ENCODE measurements at regions not wholly inside any gene's neighbourhood (a gene's known extent, or its start where the extent isn't known, plus 50 kb on each side); places are given as distances from the start of the nearest gene placed in this dataset.

DNA sequence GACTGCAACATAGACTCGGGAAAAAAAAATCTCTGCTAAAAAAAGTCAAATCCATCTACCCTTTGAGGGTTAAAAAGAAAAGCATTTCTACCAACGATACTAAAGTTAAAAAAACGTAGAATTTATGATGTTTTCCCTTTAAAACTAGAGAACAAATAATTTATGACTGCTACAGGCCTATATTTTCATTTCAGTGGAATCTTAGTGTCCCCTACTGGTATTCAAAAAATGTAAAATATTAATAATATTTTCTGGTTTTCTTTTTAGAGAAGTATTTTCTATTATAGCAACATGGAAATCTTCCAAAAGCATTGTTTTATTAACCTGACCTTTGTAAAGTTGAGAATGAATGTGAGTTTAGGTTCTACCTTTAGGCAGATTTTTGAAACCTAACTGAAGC lies 1582.2 kb downstream of the MRPL39 start:
- DNase-seq = no peak
- H3K4me1 ChIP-seq (ENCODE audit: control insufficient read depth, insufficient read depth, low read length) = no peaks in the 10 kb centered on the region
- WGBS (ENCODE audit: insufficient coverage, low lambda C conversion rate) = 34% methylated on average over 3 of the region's 3 CpGs
- no peaks in the 10 kb centered on the region for H3K36me3 ChIP-seq (ENCODE audit: control insufficient read depth, insufficient read depth, low read length)
- H3K27me3 ChIP-seq (ENCODE audit: control insufficient read depth, insufficient read depth, low read length) = no peaks in the 10 kb centered on the region
- no peak overlapping the region for H3K27ac ChIP-seq (ENCODE audit: low read length)
- no peaks in the 10 kb centered on the region for H3K9me3 ChIP-seq (ENCODE audit: control insufficient read depth, low read depth, low read length)
- H3K4me3 ChIP-seq (ENCODE audit: low read length) = no peak overlapping the region

GRCh38 chr21:24023936-24024335 lies 1583.3 kb downstream of the MRPL39 start:
- H3K9me3 ChIP-seq (ENCODE audit: control insufficient read depth, low read depth, low read length) = peaks cover under 1% of the 10 kb centered on the region
- no CpG with 5 or more reads among the region's 1 CpG for WGBS (ENCODE audit: insufficient coverage, low lambda C conversion rate)

DNA sequence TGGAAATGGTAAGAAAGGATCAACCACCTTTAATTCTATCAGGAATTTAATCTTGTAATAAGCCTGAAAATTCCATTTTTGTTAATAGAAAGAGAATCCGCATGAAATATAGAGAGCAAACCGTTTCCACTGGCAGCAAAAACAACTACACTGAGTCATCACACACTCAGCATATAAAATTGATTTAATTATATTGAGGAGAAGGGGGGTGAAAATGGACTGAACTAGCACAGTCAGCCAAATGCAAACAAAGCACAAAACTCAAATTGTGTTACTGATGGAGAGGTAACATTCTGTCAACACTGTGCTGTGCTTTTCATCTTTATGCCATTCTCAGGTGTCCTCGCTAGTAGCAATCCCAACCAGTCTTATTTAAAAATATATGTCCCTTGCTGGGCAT lies 1583.9 kb downstream of the MRPL39 start:
- H3K27me3 ChIP-seq (ENCODE audit: control insufficient read depth, insufficient read depth, low read length) = no peaks in the 10 kb centered on the region
- H3K36me3 ChIP-seq (ENCODE audit: control insufficient read depth, insufficient read depth, low read length) = no peaks in the 10 kb centered on the region
- no peak overlapping the region for H3K27ac ChIP-seq (ENCODE audit: low read length)
- no peak for DNase-seq
- peaks cover 4% of the 10 kb centered on the region for H3K9me3 ChIP-seq (ENCODE audit: control insufficient read depth, low read depth, low read length)
- no peak overlapping the region for H3K4me3 ChIP-seq (ENCODE audit: low read length)
- WGBS (ENCODE audit: insufficient coverage, low lambda C conversion rate) = 20% methylated on average over 1 of the region's 3 CpGs
- H3K4me1 ChIP-seq (ENCODE audit: control insufficient read depth, insufficient read depth, low read length) = no peaks in the 10 kb centered on the region

More at GRCh38 chr21:24023936-24024335, 1583.3 kb downstream of the MRPL39 start:
- H3K27me3 ChIP-seq (ENCODE audit: control insufficient read depth, insufficient read depth, low read length) = no peaks in the 10 kb centered on the region
- H3K4me3 ChIP-seq (ENCODE audit: low read length) = no peak overlapping the region
- no peaks in the 10 kb centered on the region for H3K36me3 ChIP-seq (ENCODE audit: control insufficient read depth, insufficient read depth, low read length)
- no peaks in the 10 kb centered on the region for H3K4me1 ChIP-seq (ENCODE audit: control insufficient read depth, insufficient read depth, low read length)
- no peak for DNase-seq
- no peak overlapping the region for H3K27ac ChIP-seq (ENCODE audit: low read length)

DNA sequence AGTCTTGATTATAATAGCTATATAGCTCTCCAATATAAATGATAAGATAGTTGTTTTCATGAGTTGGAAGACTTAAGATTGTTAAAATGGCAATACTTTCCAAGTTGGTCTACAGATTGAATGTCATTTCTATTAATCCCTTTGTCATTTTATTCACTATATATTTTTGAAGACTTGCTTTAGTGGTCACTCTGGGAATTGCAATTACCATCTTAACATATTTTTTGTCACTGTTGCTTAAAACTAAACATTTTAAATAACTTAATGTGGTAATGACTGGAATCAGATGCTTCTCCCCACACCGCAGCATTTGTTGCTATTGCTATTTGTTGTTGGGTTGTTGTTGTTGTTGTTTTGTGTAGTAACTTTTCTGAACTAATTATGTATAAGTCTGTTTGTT lies 1592.9 kb downstream of the MRPL39 start:
- no peak overlapping the region for H3K27ac ChIP-seq (ENCODE audit: low read length)
- DNase-seq = no peak
- no peaks in the 10 kb centered on the region for H3K4me1 ChIP-seq (ENCODE audit: control insufficient read depth, insufficient read depth, low read length)
- peaks cover 4% of the 10 kb centered on the region for H3K9me3 ChIP-seq (ENCODE audit: control insufficient read depth, low read depth, low read length)
- no peaks in the 10 kb centered on the region for H3K27me3 ChIP-seq (ENCODE audit: control insufficient read depth, insufficient read depth, low read length)
- no peaks in the 10 kb centered on the region for H3K36me3 ChIP-seq (ENCODE audit: control insufficient read depth, insufficient read depth, low read length)
- WGBS (ENCODE audit: insufficient coverage, low lambda C conversion rate) = no CpG with 5 or more reads among the region's 1 CpG
- no peak overlapping the region for H3K4me3 ChIP-seq (ENCODE audit: low read length)

DNA sequence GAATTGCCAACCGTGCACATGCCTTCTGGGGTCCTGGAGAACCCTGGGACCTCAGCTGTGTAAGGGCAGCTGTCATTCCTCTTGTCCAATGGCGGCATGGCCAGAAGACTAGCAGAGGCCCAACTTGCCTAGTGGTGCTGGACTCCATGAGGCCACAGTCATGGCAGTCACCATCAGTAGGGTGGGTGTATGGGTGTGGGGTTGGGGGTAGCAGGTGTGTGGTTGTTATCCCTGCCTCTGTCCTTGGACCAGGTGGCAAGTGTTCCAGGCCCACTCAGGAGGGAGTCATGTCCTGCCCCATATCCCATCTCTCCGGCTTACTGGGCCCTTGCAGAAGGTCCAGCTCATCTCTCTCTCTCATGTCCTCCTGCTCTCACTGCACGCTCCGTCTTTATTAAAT lies 1596.2 kb downstream of the MRPL39 start:
- H3K27ac ChIP-seq (ENCODE audit: low read length) = no peak overlapping the region
- WGBS (ENCODE audit: insufficient coverage, low lambda C conversion rate) = 67% methylated on average over 2 of the region's 5 CpGs
- H3K36me3 ChIP-seq (ENCODE audit: control insufficient read depth, insufficient read depth, low read length) = no peaks in the 10 kb centered on the region
- no peaks in the 10 kb centered on the region for H3K9me3 ChIP-seq (ENCODE audit: control insufficient read depth, low read depth, low read length)
- no peak overlapping the region for H3K4me3 ChIP-seq (ENCODE audit: low read length)
- no peaks in the 10 kb centered on the region for H3K4me1 ChIP-seq (ENCODE audit: control insufficient read depth, insufficient read depth, low read length)
- H3K27me3 ChIP-seq (ENCODE audit: control insufficient read depth, insufficient read depth, low read length) = no peaks in the 10 kb centered on the region
- DNase-seq = no peak

GRCh38 chr21:24007592-24007991 lies 1599.7 kb downstream of the MRPL39 start:
- DNase-seq = no peak
- Histone ChIP-seq H3K27ac (ENCODE audit: low read length) (no peak overlapping the region), H3K9me3 (ENCODE audit: control insufficient read depth, low read depth, low read length) (no peaks in the 10 kb centered on the region), H3K4me1 (ENCODE audit: control insufficient read depth, insufficient read depth, low read length) (no peaks in the 10 kb centered on the region), H3K36me3 (ENCODE audit: control insufficient read depth, insufficient read depth, low read length) (no peaks in the 10 kb centered on the region), H3K27me3 (ENCODE audit: control insufficient read depth, insufficient read depth, low read length) (no peaks in the 10 kb centered on the region), H3K4me3 (ENCODE audit: low read length) (no peak overlapping the region)
- 67% methylated on average over 2 of the region's 5 CpGs for WGBS (ENCODE audit: insufficient coverage, low lambda C conversion rate)

GRCh38 chr21:23986987-23987386 lies 1620.3 kb downstream of the MRPL39 start:
- Histone ChIP-seq H3K36me3 (ENCODE audit: control insufficient read depth, insufficient read depth, low read length) (no peaks in the 10 kb centered on the region), H3K4me1 (ENCODE audit: control insufficient read depth, insufficient read depth, low read length) (no peaks in the 10 kb centered on the region), H3K27ac (ENCODE audit: low read length) (no peak overlapping the region), H3K9me3 (ENCODE audit: control insufficient read depth, low read depth, low read length) (peaks cover 4% of the 10 kb centered on the region), H3K4me3 (ENCODE audit: low read length) (no peak overlapping the region), H3K27me3 (ENCODE audit: control insufficient read depth, insufficient read depth, low read length) (no peaks in the 10 kb centered on the region)
- DNase-seq = no peak

- WGBS (ENCODE audit: insufficient coverage, low lambda C conversion rate) = 38% methylated on average over 1 of the region's 2 CpGs
- no peak overlapping the region for H3K27ac ChIP-seq (ENCODE audit: low read length)
- H3K4me3 ChIP-seq (ENCODE audit: low read length) = no peak overlapping the region
- no peaks in the 10 kb centered on the region for H3K4me1 ChIP-seq (ENCODE audit: control insufficient read depth, insufficient read depth, low read length)
- H3K9me3 ChIP-seq (ENCODE audit: control insufficient read depth, low read depth, low read length) = peaks cover 4% of the 10 kb centered on the region
- no peak for DNase-seq
- no peaks in the 10 kb centered on the region for H3K27me3 ChIP-seq (ENCODE audit: control insufficient read depth, insufficient read depth, low read length)
- H3K36me3 ChIP-seq (ENCODE audit: control insufficient read depth, insufficient read depth, low read length) = no peaks in the 10 kb centered on the region
Observed at GRCh38 chr21:23986214-23986613, 1621.1 kb downstream of the MRPL39 start.

DNA sequence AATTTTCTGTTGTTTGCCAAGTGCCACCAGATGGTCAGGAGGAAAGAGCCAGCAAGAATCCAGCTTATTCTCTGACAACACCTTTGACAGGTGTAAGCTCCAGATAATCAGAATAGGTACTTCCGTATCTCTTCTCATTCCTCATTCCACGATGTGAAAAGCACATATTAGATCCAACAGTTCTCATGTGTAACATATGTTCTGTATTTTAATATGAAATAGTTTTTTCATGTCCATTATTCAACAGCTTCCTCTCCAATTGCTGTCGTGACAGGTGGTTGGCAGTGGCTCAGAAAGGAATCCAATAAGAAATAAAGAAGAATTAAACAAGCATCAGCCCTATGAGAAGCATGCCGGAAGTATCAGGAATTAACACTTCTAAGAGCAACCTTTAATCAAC lies 1624.7 kb downstream of the MRPL39 start:
- WGBS (ENCODE audit: insufficient coverage, low lambda C conversion rate) = 85% methylated on average over 2 of the region's 4 CpGs
- Histone ChIP-seq H3K27me3 (ENCODE audit: control insufficient read depth, insufficient read depth, low read length) (no peaks in the 10 kb centered on the region), H3K36me3 (ENCODE audit: control insufficient read depth, insufficient read depth, low read length) (no peaks in the 10 kb centered on the region), H3K27ac (ENCODE audit: low read length) (no peak overlapping the region), H3K4me3 (ENCODE audit: low read length) (no peak overlapping the region), H3K9me3 (ENCODE audit: control insufficient read depth, low read depth, low read length) (peaks cover 12% of the 10 kb centered on the region), H3K4me1 (ENCODE audit: control insufficient read depth, insufficient read depth, low read length) (no peaks in the 10 kb centered on the region)
- DNase-seq = no peak

DNA sequence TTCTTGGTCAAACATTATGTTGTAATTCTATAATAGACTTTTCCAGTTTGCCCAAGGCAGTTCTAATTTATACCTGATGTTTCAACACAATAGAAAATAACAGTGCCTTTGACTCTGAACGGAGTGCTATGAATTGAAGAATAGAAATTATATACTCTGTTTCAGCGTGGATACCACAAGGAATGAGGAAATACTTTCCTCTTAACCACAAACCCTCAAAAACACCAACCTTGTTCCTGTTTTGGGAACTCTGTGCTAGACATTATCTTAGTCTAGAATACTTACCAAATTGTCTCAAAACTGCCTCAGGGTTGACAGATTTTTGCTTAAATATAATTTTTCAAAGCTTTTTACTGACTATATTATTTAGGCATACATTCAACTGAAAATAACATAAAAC lies 1629.3 kb downstream of the MRPL39 start:
- Histone ChIP-seq H3K9me3 (ENCODE audit: control insufficient read depth, low read depth, low read length) (peaks cover 7% of the 10 kb centered on the region), H3K4me1 (ENCODE audit: control insufficient read depth, insufficient read depth, low read length) (no peaks in the 10 kb centered on the region), H3K27ac (ENCODE audit: low read length) (no peak overlapping the region), H3K4me3 (ENCODE audit: low read length) (no peak overlapping the region), H3K27me3 (ENCODE audit: control insufficient read depth, insufficient read depth, low read length) (no peaks in the 10 kb centered on the region), H3K36me3 (ENCODE audit: control insufficient read depth, insufficient read depth, low read length) (no peaks in the 10 kb centered on the region)
- WGBS (ENCODE audit: insufficient coverage, low lambda C conversion rate) = 65% methylated on average over 2 of the region's 2 CpGs
- DNase-seq = no peak

DNA sequence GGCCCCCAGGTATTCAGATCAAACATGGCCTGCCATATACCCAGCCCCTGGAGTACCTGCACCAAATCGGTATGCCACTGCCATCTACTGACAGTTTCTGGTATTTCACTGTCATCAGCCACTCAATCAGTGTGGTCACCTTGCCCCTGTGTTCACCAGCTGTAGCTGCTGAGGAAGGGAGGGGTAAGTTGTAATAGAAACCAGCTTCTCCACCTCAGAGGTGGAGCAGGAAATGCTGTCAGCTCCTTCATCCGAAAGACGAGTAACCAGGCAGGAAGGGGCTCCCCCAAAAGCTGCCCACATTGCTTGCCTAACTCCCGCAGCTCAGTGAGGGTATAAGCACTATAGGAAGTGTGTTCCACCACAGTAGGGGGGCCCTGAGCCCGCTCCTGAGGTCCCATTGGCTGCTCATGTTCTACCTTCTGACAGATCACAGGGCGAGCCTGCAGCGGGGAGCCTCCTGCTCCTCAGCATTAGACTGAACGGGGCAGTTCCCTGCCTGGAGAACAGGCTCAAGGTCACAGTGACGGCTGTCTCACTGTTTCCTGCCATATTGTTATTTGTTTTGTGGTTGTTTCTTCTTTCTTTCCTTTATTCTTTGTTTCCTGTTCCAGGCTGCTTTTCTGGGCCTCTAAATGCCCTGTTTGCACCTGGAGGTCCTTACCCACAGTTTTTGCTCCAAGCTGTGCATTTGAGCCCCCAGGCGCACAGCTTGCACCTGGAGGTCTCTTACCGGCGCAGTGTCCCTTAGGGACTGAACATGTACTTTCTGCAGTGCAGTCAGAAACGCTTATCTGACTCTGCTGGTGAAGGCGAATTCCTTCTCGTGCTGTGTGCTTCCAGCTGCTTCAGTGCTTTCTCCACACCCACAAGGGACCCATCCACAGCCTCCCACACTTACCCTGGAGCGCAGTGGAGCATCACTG lies 1638.3 kb downstream of the MRPL39 start:
- no peaks in the 10 kb centered on the region for H3K9me3 ChIP-seq (ENCODE audit: control insufficient read depth, low read depth, low read length)
- no peaks in the 10 kb centered on the region for H3K4me1 ChIP-seq (ENCODE audit: control insufficient read depth, insufficient read depth, low read length)
- no peak overlapping the region for H3K27ac ChIP-seq (ENCODE audit: low read length)
- no peaks in the 10 kb centered on the region for H3K27me3 ChIP-seq (ENCODE audit: control insufficient read depth, insufficient read depth, low read length)
- WGBS (ENCODE audit: insufficient coverage, low lambda C conversion rate) = no CpG with 5 or more reads among the region's 16 CpGs
- H3K4me3 ChIP-seq (ENCODE audit: low read length) = no peak overlapping the region
- peak in 1 of 2 donors; percentile 6 for DNase-seq
- no peaks in the 10 kb centered on the region for H3K36me3 ChIP-seq (ENCODE audit: control insufficient read depth, insufficient read depth, low read length)

Data from large intestine (tissue), 3 donors.